ENCODE measurements at regions not wholly inside any gene's neighbourhood (a gene's known extent, or its start where the extent isn't known, plus 50 kb on each side); places are given as distances from the start of the nearest gene placed in this dataset.

GRCh38 chr20:60330461-60330860 is 372.2 kb downstream of the CDH26 start:
- TF ChIP-seq, protein P1, sequence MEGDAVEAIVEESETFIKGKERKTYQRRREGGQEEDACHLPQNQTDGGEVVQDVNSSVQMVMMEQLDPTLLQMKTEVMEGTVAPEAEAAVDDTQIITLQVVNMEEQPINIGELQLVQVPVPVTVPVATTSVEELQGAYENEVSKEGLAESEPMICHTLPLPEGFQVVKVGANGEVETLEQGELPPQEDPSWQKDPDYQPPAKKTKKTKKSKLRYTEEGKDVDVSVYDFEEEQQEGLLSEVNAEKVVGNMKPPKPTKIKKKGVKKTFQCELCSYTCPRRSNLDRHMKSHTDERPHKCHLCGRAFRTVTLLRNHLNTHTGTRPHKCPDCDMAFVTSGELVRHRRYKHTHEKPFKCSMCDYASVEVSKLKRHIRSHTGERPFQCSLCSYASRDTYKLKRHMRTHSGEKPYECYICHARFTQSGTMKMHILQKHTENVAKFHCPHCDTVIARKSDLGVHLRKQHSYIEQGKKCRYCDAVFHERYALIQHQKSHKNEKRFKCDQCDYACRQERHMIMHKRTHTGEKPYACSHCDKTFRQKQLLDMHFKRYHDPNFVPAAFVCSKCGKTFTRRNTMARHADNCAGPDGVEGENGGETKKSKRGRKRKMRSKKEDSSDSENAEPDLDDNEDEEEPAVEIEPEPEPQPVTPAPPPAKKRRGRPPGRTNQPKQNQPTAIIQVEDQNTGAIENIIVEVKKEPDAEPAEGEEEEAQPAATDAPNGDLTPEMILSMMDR (IDR thresholded peaks at IDR 0.05; ENCODE audit: low read depth, low read length), result no peak
- H3K27ac ChIP-seq, result no peak overlapping the region
- H3K27me3 ChIP-seq (ENCODE audit: insufficient read depth, low read depth, severe bottlenecking), result peaks cover 58% of the 10 kb centered on the region
- H3K36me3 ChIP-seq, result no peaks in the 10 kb centered on the region
- no peak overlapping the region for H3K4me3 ChIP-seq (ENCODE audit: low read depth, low read length)
- no peaks in the 10 kb centered on the region for H3K9me3 ChIP-seq (ENCODE audit: severe bottlenecking)
- DNase-seq, result no peak

DNA sequence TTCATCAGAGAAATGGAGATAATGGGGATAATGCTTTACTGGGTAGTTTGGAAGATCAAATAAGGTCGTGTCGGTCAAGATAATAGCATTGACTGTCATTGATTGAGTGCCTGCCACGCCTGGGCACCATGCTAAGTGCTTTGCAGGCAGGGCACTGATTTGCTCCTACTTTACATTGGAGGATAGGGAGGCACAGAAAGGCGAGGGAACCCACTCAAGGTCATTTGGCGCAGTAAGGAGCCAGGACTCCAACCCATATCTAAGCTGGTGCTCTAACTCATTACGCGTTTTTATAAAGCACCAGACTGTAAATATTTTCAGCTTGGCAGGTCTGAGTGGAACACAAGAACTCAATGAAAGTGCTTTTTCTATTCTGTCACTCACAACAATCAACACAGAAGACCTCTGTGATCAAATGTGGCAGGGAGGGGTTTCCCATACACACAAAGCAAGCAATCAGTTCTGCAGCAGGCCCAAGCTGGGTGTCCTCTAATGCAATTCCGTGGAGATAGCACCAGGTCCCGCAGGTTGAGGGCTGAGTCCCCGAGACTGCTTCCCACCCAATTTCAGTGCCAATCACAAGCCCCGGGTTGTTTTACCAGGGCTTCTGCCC is 373.6 kb downstream of the CDH26 start:
- Histone ChIP-seq H3K27me3 (ENCODE audit: insufficient read depth, low read depth, severe bottlenecking) (peaks cover 64% of the 10 kb centered on the region), H3K9me3 (ENCODE audit: severe bottlenecking) (no peaks in the 10 kb centered on the region), H3K36me3 (no peaks in the 10 kb centered on the region), H3K4me3 (ENCODE audit: low read depth, low read length) (no peak overlapping the region), H3K27ac (no peak overlapping the region)
- TF ChIP-seq, protein P1 (IDR thresholded peaks at IDR 0.05; ENCODE audit: low read depth, low read length), result no peak
- no peak for DNase-seq

DNA sequence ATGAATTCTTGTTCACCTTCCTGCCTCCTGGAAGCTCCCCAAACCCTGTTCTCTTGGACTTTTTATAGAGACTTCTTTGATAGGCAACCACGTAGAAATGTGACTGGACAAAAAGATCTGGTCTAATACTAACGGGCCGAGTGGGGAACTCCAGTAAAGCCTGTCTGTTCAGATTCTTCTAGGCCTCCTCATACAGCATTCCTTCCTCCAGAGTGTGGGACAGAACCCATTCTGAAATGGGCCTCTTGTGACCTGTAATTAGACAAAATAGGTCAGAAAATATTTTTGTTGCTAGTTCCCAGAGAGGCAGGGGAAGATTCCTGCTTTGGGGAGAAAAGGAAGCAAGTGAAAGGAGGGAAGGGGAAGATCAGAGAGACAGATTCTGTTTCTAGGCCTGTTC is 374.3 kb downstream of the CDH26 start:
- Histone ChIP-seq H3K4me3 (ENCODE audit: low read depth, low read length) (no peak overlapping the region), H3K27me3 (ENCODE audit: insufficient read depth, low read depth, severe bottlenecking) (peaks cover 62% of the 10 kb centered on the region), H3K27ac (no peak overlapping the region), H3K9me3 (ENCODE audit: severe bottlenecking) (no peaks in the 10 kb centered on the region), H3K36me3 (no peaks in the 10 kb centered on the region)
- TF ChIP-seq, protein P1 (IDR thresholded peaks at IDR 0.05; ENCODE audit: low read depth, low read length), result no peak
- no peak for DNase-seq

DNA sequence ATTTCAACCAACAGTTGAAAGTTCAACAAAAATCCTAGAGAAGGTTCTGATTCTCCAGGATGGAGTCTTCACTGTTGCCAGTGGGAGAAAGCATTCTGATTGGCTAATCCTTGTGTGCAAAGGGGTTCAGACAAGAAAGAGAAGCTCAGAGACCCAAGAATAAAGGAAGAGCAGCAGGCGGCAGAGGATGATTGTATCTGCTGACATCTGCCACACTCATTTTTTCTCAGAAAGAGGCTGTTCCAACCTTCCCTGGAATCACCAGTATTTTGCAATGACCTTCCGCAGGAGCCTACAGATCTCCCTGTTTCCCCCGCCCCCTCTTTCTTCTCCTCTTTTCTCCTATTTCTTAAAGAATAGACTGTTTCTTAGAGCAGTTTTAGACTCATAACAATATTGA is 376.7 kb downstream of the CDH26 start:
- Histone ChIP-seq H3K27me3 (ENCODE audit: insufficient read depth, low read depth, severe bottlenecking) (peaks cover 72% of the 10 kb centered on the region), H3K36me3 (no peaks in the 10 kb centered on the region), H3K4me3 (ENCODE audit: low read depth, low read length) (no peak overlapping the region), H3K27ac (no peak overlapping the region), H3K9me3 (ENCODE audit: severe bottlenecking) (no peaks in the 10 kb centered on the region)
- TF ChIP-seq, protein P1 (IDR thresholded peaks at IDR 0.05; ENCODE audit: low read depth, low read length), result no peak
- DNase-seq, result no peak

DNA sequence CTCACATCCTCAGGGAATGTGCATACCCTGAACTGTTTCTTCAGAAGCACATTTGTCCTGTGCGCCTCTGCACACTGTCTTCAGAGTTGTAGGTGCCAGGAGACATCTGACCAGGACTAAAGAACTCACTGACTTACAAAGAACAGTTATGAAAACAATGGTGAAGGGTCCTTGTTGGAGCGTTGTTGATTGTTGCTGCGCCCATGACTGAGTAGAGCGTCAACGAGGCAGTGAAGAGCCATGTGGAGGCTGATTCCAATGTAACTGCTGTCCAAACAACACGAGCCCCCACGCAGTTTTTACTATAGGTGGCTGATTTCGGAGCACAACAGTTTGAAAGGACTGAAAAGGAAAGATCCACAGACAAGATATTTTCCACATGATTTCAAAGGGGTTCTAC is 380.3 kb downstream of the CDH26 start:
- no peak for DNase-seq
- H3K9me3 ChIP-seq (ENCODE audit: severe bottlenecking), result no peaks in the 10 kb centered on the region

More for the DNA sequence above, 380.3 kb downstream of the CDH26 start:
- Histone ChIP-seq H3K36me3 (no peaks in the 10 kb centered on the region), H3K27ac (no peak overlapping the region), H3K27me3 (ENCODE audit: insufficient read depth, low read depth, severe bottlenecking) (peaks cover 63% of the 10 kb centered on the region), H3K4me3 (ENCODE audit: low read depth, low read length) (no peak overlapping the region)
- TF ChIP-seq, protein P1 (IDR thresholded peaks at IDR 0.05; ENCODE audit: low read depth, low read length), result no peak

Data from WERI-Rb-1 (cell line).